Vagina (tissue), 2 donors: ENCODE measurements at regions not wholly inside any gene's neighbourhood (a gene's known extent, or its start where the extent isn't known, plus 50 kb on each side); places are given as distances from the start of the nearest gene placed in this dataset.
A peak's percentile ranks its signal among the peaks of the same experiment; 100 is the strongest.

ENCODE experiments used
- DNase-seq, 2 donors: peaks; one replicate each; pipeline ENCODE4 v3.0.0-alpha.2; 2017; ENCODE audit errors: extremely low spot score in 2 of 2
- H3K27ac ChIP-seq: fragments of 200-600 bp; sonication (generic); one replicate; pipeline ENCODE4 v1.5.1; 2019
- H3K27me3 ChIP-seq: fragments of 200-600 bp; sonication (generic); one replicate; pipeline ENCODE4 v1.5.1; 2019
- H3K36me3 ChIP-seq, 2 donors: fragments of 200-600 bp; sonication (generic); one replicate each; pipeline ENCODE4 v1.5.1; 2017 to 2019
- H3K4me1 ChIP-seq: fragments of 200-600 bp; sonication (generic); one replicate; pipeline ENCODE4 v1.5.1; 2019
- H3K4me3 ChIP-seq, 2 donors: fragments of 200-600 bp; sonication (generic); 1 replicate in 1 of 2; 2 replicates in 1 of 2; pipeline ENCODE4 v1.5.1; 2016 to 2019
- H3K9me3 ChIP-seq: fragments of 200-600 bp; sonication (generic); one replicate; pipeline ENCODE4 v1.5.1; 2019
- CTCF ChIP-seq, 3 experiments: fragments of 450-650 bp in 2 of 3; fragments of 200-600 bp in 1 of 3; sonication (generic) in 1 of 3; IDR thresholded peaks; one replicate each; pipeline ENCODE4 v1.5.1; 2017 to 2019; ENCODE audit warnings: antibody characterized with exemption in 3 of 3, mild to moderate bottlenecking in 2 of 3, moderate library complexity in 2 of 3
- POLR2A ChIP-seq, 2 donors: fragments of 450-650 bp; IDR thresholded peaks; one replicate each; pipeline ENCODE4 v1.6.1; 2017; ENCODE audit warnings: antibody characterized with exemption in 2 of 2, mild to moderate bottlenecking in 2 of 2, moderate library complexity in 2 of 2
- POLR2AphosphoS5 ChIP-seq, 2 donors: sonication (generic); formaldehyde crosslinking; IDR thresholded peaks; one replicate each; pipeline ENCODE4 v1.9.0; 2017; ENCODE audit warnings: antibody characterized with exemption in 2 of 2, mild to moderate bottlenecking in 2 of 2, low read depth in 1 of 2; ENCODE audit not compliant: insufficient read depth in 1 of 2
- intact Hi-C: fragments of 100-400 bp; cut with DNase I; formaldehyde crosslinking; loops from one replicate; pipeline ENCODE4 v1.15.1; 2023

- intact Hi-C loops = no loop called here
- Histone ChIP-seq H3K4me3 (no peak overlapping the region), H3K4me1 (no peaks in the 10 kb centered on the region), H3K27ac (no peak overlapping the region), H3K36me3 (no peaks in the 10 kb centered on the region), H3K9me3 (no peaks in the 10 kb centered on the region), H3K27me3 (no peaks in the 10 kb centered on the region)
- TF ChIP-seq POLR2A (IDR thresholded peaks at IDR 0.05) (no peak), POLR2AphosphoS5 (IDR thresholded peaks at IDR 0.05; ENCODE audit: insufficient read depth in 1 of 2, low read depth in 1 of 2) (peak in 1 of 2 donors; percentile 20)
- DNase-seq = no peak
Measured at GRCh38 chr19:41495589-41495988, 52.6 kb downstream of the ERICH4 start.

- no peak for DNase-seq
- Histone ChIP-seq H3K36me3 (no peaks in the 10 kb centered on the region), H3K4me1 (no peaks in the 10 kb centered on the region), H3K27me3 (no peaks in the 10 kb centered on the region), H3K27ac (peak overlapping the region; percentile 62), H3K9me3 (no peaks in the 10 kb centered on the region), H3K4me3 (peak overlapping the region; percentile 31 to 37)
- intact Hi-C loops = no loop called here
- TF ChIP-seq POLR2A (IDR thresholded peaks at IDR 0.05) = no peak
- no peak for TF ChIP-seq CTCF (IDR thresholded peaks at IDR 0.05)
- TF ChIP-seq POLR2AphosphoS5 (IDR thresholded peaks at IDR 0.05; ENCODE audit: insufficient read depth in 1 of 2, low read depth in 1 of 2) = no peak
Measured at GRCh38 chr19:41499899-41500298, 56.9 kb downstream of the ERICH4 start.

GRCh38 chr19:41500443-41500842 is 57.5 kb downstream of the ERICH4 start:
- Histone ChIP-seq H3K36me3 (no peaks in the 10 kb centered on the region), H3K9me3 (no peaks in the 10 kb centered on the region), H3K27me3 (no peaks in the 10 kb centered on the region), H3K4me3 (peak overlapping the region; percentile 31 to 37), H3K4me1 (no peaks in the 10 kb centered on the region), H3K27ac (peak overlapping the region; percentile 62)
- no peak for TF ChIP-seq POLR2A (IDR thresholded peaks at IDR 0.05)
- no peak for TF ChIP-seq CTCF (IDR thresholded peaks at IDR 0.05)
- no peak for TF ChIP-seq POLR2AphosphoS5 (IDR thresholded peaks at IDR 0.05; ENCODE audit: insufficient read depth in 1 of 2, low read depth in 1 of 2)
- no peak for DNase-seq
- intact Hi-C loops = no loop called here

- no peak for DNase-seq
- H3K27me3 ChIP-seq = no peaks in the 10 kb centered on the region
Measured at GRCh38 chr19:41501854-41502253, 58.9 kb downstream of the ERICH4 start.

GRCh38 chr19:41505105-41505504 is 62.1 kb downstream of the ERICH4 start:
- no peak overlapping the region for H3K27ac ChIP-seq
- DNase-seq = no peak
- no peaks in the 10 kb centered on the region for H3K27me3 ChIP-seq

More at GRCh38 chr19:41501854-41502253, 58.9 kb downstream of the ERICH4 start:
- H3K9me3 ChIP-seq = no peaks in the 10 kb centered on the region
- intact Hi-C loops = no loop called here
- no peak overlapping the region for H3K4me3 ChIP-seq
- H3K27ac ChIP-seq = no peak overlapping the region
- H3K4me1 ChIP-seq = no peaks in the 10 kb centered on the region
- no peaks in the 10 kb centered on the region for H3K36me3 ChIP-seq
- TF ChIP-seq POLR2AphosphoS5 (IDR thresholded peaks at IDR 0.05; ENCODE audit: insufficient read depth in 1 of 2, low read depth in 1 of 2) (no peak), POLR2A (IDR thresholded peaks at IDR 0.05) (no peak), CTCF (IDR thresholded peaks at IDR 0.05) (no peak)

More at GRCh38 chr19:41505105-41505504, 62.1 kb downstream of the ERICH4 start:
- intact Hi-C loops = no loop called here
- Histone ChIP-seq H3K4me3 (no peak overlapping the region), H3K36me3 (no peaks in the 10 kb centered on the region), H3K4me1 (no peaks in the 10 kb centered on the region), H3K9me3 (no peaks in the 10 kb centered on the region)
- no peak for TF ChIP-seq POLR2A (IDR thresholded peaks at IDR 0.05)
- TF ChIP-seq CTCF (IDR thresholded peaks at IDR 0.05) = no peak
- no peak for TF ChIP-seq POLR2AphosphoS5 (IDR thresholded peaks at IDR 0.05; ENCODE audit: insufficient read depth in 1 of 2, low read depth in 1 of 2)
